PFSK-1 (cell line): ENCODE measurements at regions not wholly inside any gene's neighbourhood (a gene's known extent, or its start where the extent isn't known, plus 50 kb on each side); places are given as distances from the start of the nearest gene placed in this dataset.

ENCODE experiments used
- POLR2AphosphoS5 ChIP-seq: IDR thresholded peaks from 2 replicates; pipeline ENCODE4 v1.6.1; 2012; ENCODE audit warnings: low read depth, mild to moderate bottlenecking, control low read depth, low read length, moderate library complexity
- REST ChIP-seq, 2 experiments: IDR thresholded peaks; 2 replicates each; pipeline versions ENCODE4 v1.6.1 to v1.8.0; 2011 to 2012; ENCODE audit warnings: low read depth in 2 of 2, low read length in 2 of 2, control low read depth in 1 of 2, inconsistent platforms in 1 of 2, mild to moderate bottlenecking in 1 of 2, moderate library complexity in 1 of 2; ENCODE audit not compliant: insufficient read depth in 1 of 2
- TAF1 ChIP-seq: IDR thresholded peaks from 2 replicates; pipeline ENCODE4 v1.6.1; 2012; ENCODE audit warnings: low read length, control low read depth, borderline replicate concordance; ENCODE audit not compliant: insufficient read depth

- TF ChIP-seq TAF1 (no peak), REST (IDR thresholded peaks at IDR 0.05; ENCODE audit: insufficient read depth in 1 of 2, low read depth in 2 of 2, low read length in 2 of 2) (no peak), POLR2AphosphoS5 (no peak)
Observed at GRCh38 chr1:238484121-238484520, 593.4 kb upstream of the ZP4 start.
